ENCODE measurements at regions not wholly inside any gene's neighbourhood (a gene's known extent, or its start where the extent isn't known, plus 50 kb on each side); places are given as distances from the start of the nearest gene placed in this dataset.

- no peak for DNase-seq
These were observed 50.2 kb upstream of the LRP8 start for GRCh38 chr1:53378061-53378460.

- DNase-seq: no peak
These were observed 51.2 kb upstream of the LRP8 start for GRCh38 chr1:53378932-53379661.

GRCh38 chr1:53379662-53380002, 51.8 kb upstream of the LRP8 start:
- DNase-seq: no peak

- DNase-seq: no peak
These were observed 52.4 kb upstream of the LRP8 start for GRCh38 chr1:53380296-53380695.

- DNase-seq: no peak
These were observed 54.0 kb upstream of the LRP8 start for GRCh38 chr1:53381790-53382401.

- DNase-seq: no peak
These were observed 55.4 kb upstream of the LRP8 start for GRCh38 chr1:53383136-53383870.

GRCh38 chr1:53384796-53385195, 56.9 kb upstream of the LRP8 start:
- no peak for DNase-seq

GRCh38 chr1:53385276-53386225, 57.7 kb upstream of the LRP8 start:
- DNase-seq: no peak

- no peak for DNase-seq
These were observed 61.1 kb upstream of the LRP8 start for GRCh38 chr1:53388963-53389362.

- no peak for DNase-seq
These were observed 62.4 kb upstream of the LRP8 start for GRCh38 chr1:53390261-53390660.

GRCh38 chr1:53390736-53391135, 62.9 kb upstream of the LRP8 start:
- no peak for DNase-seq

GRCh38 chr1:53391296-53391695, 63.4 kb upstream of the LRP8 start:
- no peak for DNase-seq

GRCh38 chr1:53391982-53392381, 64.1 kb upstream of the LRP8 start:
- DNase-seq: no peak

- DNase-seq: no peak
These were observed 64.6 kb upstream of the LRP8 start for GRCh38 chr1:53392460-53392859.

- peak; percentile 23 for DNase-seq
These were observed 65.5 kb upstream of the LRP8 start for GRCh38 chr1:53393325-53393792.

GRCh38 chr1:53394306-53394705, 64.9 kb upstream of the DMRTB1 start:
- DNase-seq: no peak

- DNase-seq: no peak
These were observed 63.5 kb upstream of the DMRTB1 start for GRCh38 chr1:53395671-53396215.

GRCh38 chr1:53396573-53397268, 62.5 kb upstream of the DMRTB1 start:
- no peak for DNase-seq

GRCh38 chr1:53398091-53398490, 61.1 kb upstream of the DMRTB1 start:
- no peak for DNase-seq

- DNase-seq: no peak
These were observed 60.4 kb upstream of the DMRTB1 start for GRCh38 chr1:53398576-53399365.
